ENCODE measurements at regions not wholly inside any gene's neighbourhood (a gene's known extent, or its start where the extent isn't known, plus 50 kb on each side); places are given as distances from the start of the nearest gene placed in this dataset.

DNA sequence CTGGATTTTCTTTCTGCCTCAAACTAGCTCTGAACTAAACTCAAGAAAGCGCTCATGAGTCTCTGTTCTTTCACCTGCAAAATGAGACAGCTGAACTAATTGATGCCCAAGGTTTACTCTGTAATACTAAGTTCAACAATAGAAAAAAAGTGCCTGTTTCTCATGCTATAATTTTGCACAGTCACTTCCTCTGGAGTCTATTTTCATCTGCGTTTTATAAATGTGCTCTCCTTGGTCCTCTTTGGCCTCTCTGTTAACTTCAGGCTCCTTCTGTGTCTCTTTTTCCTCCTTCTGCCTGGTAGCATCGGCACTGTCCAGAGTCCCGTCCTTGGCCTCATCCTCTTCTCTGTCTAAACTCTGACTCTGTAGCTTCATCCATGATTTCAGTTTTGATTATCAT lies 311.9 kb upstream of the TLE4 start:
- H3K27me3 ChIP-seq (replicated peaks; ENCODE audit: control insufficient read depth, insufficient read depth, low read length, poor library complexity, severe bottlenecking), result no peaks in the 10 kb centered on the region
- no peaks in the 10 kb centered on the region for H3K4me1 ChIP-seq (ENCODE audit: control insufficient read depth, insufficient read depth, low read length, poor library complexity, severe bottlenecking)
- no peak for DNase-seq
- H3K4me3 ChIP-seq (ENCODE audit: insufficient read depth, low read depth, low read length, poor library complexity, severe bottlenecking), result no peak overlapping the region
- H3K36me3 ChIP-seq (ENCODE audit: control insufficient read depth, insufficient read depth, low read length), result no peaks in the 10 kb centered on the region
- H3K9me3 ChIP-seq (ENCODE audit: control insufficient read depth, low read length), result no peaks in the 10 kb centered on the region
- no peak overlapping the region for H3K27ac ChIP-seq (ENCODE audit: insufficient read depth, low read length, poor library complexity, severe bottlenecking)

DNA sequence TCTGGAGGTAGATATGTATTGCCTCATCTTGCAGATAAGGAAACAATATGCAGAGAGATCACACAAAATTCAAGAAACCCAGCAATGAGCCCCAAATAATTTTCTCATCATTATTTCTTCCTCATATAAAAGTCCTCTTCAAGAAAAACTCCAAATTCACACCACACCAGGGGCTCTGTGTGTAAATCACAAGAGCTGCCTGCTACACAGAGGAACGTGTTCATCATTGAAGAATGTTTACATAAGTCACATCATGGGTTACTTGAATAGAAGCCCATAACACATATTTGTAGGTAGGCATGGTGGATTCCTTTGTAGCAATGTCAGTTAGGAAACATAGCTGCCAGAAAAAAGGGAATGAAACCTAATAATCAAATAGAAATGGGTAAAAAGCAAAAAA lies 308.1 kb upstream of the TLE4 start:
- Histone ChIP-seq H3K36me3 (ENCODE audit: control insufficient read depth, insufficient read depth, low read length) (no peaks in the 10 kb centered on the region), H3K9me3 (ENCODE audit: control insufficient read depth, low read length) (no peaks in the 10 kb centered on the region), H3K27ac (ENCODE audit: insufficient read depth, low read length, poor library complexity, severe bottlenecking) (no peak overlapping the region), H3K27me3 (replicated peaks; ENCODE audit: control insufficient read depth, insufficient read depth, low read length, poor library complexity, severe bottlenecking) (no peaks in the 10 kb centered on the region), H3K4me1 (ENCODE audit: control insufficient read depth, insufficient read depth, low read length, poor library complexity, severe bottlenecking) (no peaks in the 10 kb centered on the region), H3K4me3 (ENCODE audit: insufficient read depth, low read depth, low read length, poor library complexity, severe bottlenecking) (no peak overlapping the region)
- no peak for DNase-seq

DNA sequence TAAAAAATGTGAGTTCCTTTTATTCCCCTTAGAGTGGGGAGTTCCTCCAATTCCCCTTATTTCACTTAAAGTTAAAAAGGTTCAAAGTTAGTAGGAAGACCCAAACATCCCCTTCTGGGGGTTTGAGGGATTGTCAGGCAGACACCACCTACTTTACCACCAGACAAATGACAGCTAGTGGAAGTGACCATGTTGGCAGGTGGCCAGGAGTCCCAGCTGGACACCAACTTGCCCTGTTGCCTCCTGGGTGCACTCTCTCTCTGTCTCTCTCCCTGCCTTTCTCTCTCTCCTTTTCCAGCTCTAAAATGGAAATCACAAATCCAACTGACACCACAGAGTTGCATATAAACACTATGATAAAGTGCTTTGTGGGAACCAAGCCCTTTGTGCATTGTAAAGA lies 307.7 kb upstream of the TLE4 start:
- Histone ChIP-seq H3K4me1 (ENCODE audit: control insufficient read depth, insufficient read depth, low read length, poor library complexity, severe bottlenecking) (no peaks in the 10 kb centered on the region), H3K36me3 (ENCODE audit: control insufficient read depth, insufficient read depth, low read length) (no peaks in the 10 kb centered on the region), H3K27me3 (replicated peaks; ENCODE audit: control insufficient read depth, insufficient read depth, low read length, poor library complexity, severe bottlenecking) (no peaks in the 10 kb centered on the region), H3K9me3 (ENCODE audit: control insufficient read depth, low read length) (no peaks in the 10 kb centered on the region), H3K27ac (ENCODE audit: insufficient read depth, low read length, poor library complexity, severe bottlenecking) (no peak overlapping the region), H3K4me3 (ENCODE audit: insufficient read depth, low read depth, low read length, poor library complexity, severe bottlenecking) (no peak overlapping the region)
- no peak for DNase-seq

DNA sequence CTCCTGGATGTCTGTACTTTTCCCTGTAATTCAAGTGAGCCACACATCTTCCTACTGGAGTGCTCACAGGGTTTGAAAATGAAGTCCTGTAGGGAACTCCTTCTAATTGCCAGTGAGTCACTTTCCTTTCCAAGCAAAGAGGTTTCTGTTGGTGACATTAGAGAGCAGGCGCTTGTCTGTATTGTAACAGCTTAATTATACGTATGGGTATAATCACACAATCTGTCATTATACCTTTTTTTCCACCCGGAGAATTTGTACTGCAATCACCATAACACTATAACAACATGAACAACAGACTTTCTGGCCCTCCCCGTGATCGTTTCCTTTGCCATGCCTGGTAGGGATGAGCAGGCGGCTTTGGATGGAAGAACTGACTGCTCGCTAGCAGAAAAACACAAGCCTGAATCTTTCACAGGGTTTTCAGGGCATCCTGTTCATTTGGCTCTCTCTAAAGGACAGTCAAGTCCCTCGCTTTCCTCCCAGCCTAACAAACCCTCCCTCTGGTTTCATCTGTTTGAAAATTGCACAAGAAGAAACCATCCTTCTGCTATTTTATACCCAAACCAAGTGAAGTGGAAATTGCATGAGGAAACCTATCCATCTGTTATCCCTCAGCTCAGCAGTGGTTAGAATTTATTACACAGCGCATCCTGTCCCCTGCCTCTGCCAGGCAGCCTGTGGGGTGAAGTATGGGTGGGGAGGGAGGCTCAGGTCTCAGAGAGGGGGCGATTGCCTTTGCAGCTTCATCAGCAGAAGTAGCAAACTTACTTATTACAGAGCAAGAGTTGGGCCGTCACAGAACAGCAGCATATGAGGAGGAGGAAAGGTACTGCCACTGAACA lies 307.0 kb upstream of the TLE4 start:
- no peaks in the 10 kb centered on the region for H3K4me1 ChIP-seq (ENCODE audit: control insufficient read depth, insufficient read depth, low read length, poor library complexity, severe bottlenecking)
- no peak for DNase-seq
- H3K27ac ChIP-seq (ENCODE audit: insufficient read depth, low read length, poor library complexity, severe bottlenecking), result no peak overlapping the region
- no peaks in the 10 kb centered on the region for H3K36me3 ChIP-seq (ENCODE audit: control insufficient read depth, insufficient read depth, low read length)
- H3K9me3 ChIP-seq (ENCODE audit: control insufficient read depth, low read length), result no peaks in the 10 kb centered on the region
- H3K27me3 ChIP-seq (replicated peaks; ENCODE audit: control insufficient read depth, insufficient read depth, low read length, poor library complexity, severe bottlenecking), result no peaks in the 10 kb centered on the region
- no peak overlapping the region for H3K4me3 ChIP-seq (ENCODE audit: insufficient read depth, low read depth, low read length, poor library complexity, severe bottlenecking)

DNA sequence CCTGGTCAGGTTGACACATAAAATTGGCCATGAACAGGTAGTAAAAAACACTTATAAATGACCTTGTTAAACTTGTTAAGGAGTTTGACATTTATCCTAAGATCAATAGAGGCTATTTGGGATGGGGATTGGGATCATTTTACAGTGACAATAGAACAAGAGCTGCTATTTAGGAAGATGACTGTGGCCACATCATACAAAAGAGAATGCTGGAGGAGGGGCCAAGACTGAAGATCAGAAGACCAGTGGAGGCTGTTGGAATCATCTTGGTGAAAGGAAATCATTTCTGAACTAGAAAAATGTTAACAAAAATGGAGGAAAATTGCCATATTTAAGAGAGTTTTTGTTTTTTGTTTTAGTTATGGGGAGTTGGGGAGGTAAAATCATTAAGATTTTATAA lies 304.8 kb upstream of the TLE4 start:
- Histone ChIP-seq H3K4me3 (ENCODE audit: insufficient read depth, low read depth, low read length, poor library complexity, severe bottlenecking) (no peak overlapping the region), H3K36me3 (ENCODE audit: control insufficient read depth, insufficient read depth, low read length) (no peaks in the 10 kb centered on the region), H3K9me3 (ENCODE audit: control insufficient read depth, low read length) (no peaks in the 10 kb centered on the region), H3K4me1 (ENCODE audit: control insufficient read depth, insufficient read depth, low read length, poor library complexity, severe bottlenecking) (no peaks in the 10 kb centered on the region), H3K27ac (ENCODE audit: insufficient read depth, low read length, poor library complexity, severe bottlenecking) (no peak overlapping the region), H3K27me3 (replicated peaks; ENCODE audit: control insufficient read depth, insufficient read depth, low read length, poor library complexity, severe bottlenecking) (no peaks in the 10 kb centered on the region)
- DNase-seq, result no peak

DNA sequence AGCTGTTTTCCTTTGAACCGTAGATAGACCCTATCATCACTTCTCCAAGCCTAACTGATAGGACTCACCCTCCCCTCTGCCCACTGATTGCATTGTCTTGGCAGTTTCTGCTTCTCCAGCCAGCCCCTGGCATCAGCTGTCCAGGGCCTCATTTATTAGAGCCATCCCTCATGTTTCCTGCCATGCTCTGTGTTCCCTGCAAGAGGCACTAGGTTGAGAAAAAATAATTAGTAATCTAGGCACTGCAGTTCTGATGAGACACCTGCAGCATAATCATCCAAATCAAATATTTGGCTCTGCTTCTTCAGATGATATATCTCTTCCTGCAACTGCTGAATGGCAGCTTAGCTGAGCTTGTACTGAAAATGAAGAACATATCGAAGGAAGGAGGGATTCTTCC lies 303.0 kb upstream of the TLE4 start:
- H3K27ac ChIP-seq (ENCODE audit: insufficient read depth, low read length, poor library complexity, severe bottlenecking), result no peak overlapping the region
- no peaks in the 10 kb centered on the region for H3K36me3 ChIP-seq (ENCODE audit: control insufficient read depth, insufficient read depth, low read length)
- H3K4me3 ChIP-seq (ENCODE audit: insufficient read depth, low read depth, low read length, poor library complexity, severe bottlenecking), result no peak overlapping the region
- no peaks in the 10 kb centered on the region for H3K4me1 ChIP-seq (ENCODE audit: control insufficient read depth, insufficient read depth, low read length, poor library complexity, severe bottlenecking)
- H3K9me3 ChIP-seq (ENCODE audit: control insufficient read depth, low read length), result no peaks in the 10 kb centered on the region
- DNase-seq, result no peak
- no peaks in the 10 kb centered on the region for H3K27me3 ChIP-seq (replicated peaks; ENCODE audit: control insufficient read depth, insufficient read depth, low read length, poor library complexity, severe bottlenecking)

DNA sequence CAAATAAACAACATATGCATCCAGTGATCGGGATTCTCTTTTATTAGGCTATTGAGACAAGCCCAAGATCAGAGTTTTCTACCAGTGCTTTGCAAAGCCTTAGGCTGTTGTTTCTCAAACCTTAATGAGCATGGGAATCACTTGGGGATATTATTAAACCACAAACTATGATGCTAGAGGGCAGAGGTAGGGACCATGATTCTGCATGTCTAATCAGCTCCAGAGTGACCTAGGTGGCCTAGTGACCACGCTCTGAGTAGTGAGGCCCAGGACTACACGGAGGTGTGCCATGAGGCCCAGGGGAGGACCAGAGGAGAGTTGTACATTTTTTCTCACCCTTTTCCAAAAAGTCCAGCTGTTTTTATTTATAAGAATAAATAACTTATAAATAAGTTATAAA lies 298.5 kb upstream of the TLE4 start:
- no peak overlapping the region for H3K4me3 ChIP-seq (ENCODE audit: insufficient read depth, low read depth, low read length, poor library complexity, severe bottlenecking)
- no peaks in the 10 kb centered on the region for H3K9me3 ChIP-seq (ENCODE audit: control insufficient read depth, low read length)
- H3K4me1 ChIP-seq (ENCODE audit: control insufficient read depth, insufficient read depth, low read length, poor library complexity, severe bottlenecking), result no peaks in the 10 kb centered on the region
- H3K36me3 ChIP-seq (ENCODE audit: control insufficient read depth, insufficient read depth, low read length), result no peaks in the 10 kb centered on the region
- DNase-seq, result no peak
- H3K27ac ChIP-seq (ENCODE audit: insufficient read depth, low read length, poor library complexity, severe bottlenecking), result no peak overlapping the region
- H3K27me3 ChIP-seq (replicated peaks; ENCODE audit: control insufficient read depth, insufficient read depth, low read length, poor library complexity, severe bottlenecking), result no peaks in the 10 kb centered on the region

DNA sequence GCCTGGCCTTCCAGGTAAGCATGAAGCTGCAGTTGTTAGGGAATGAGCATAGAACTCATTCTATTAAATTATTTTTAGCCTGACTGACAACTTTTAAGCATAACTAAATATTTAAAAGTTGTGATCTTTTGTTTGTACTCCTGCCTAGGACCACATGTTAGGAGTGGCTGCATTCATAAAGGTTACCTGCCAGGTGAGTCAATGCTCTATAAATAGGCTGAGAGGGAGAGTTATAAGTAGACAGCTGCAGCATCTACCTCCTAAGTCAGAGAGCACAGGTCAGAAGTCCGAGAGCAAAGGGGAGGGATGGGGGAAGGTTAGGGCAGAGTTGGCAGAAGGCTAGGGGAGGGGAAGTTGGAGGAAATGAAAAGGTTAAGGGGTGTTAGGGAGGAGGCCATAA lies 292.4 kb upstream of the TLE4 start:
- Histone ChIP-seq H3K4me3 (ENCODE audit: insufficient read depth, low read depth, low read length, poor library complexity, severe bottlenecking) (no peak overlapping the region), H3K9me3 (ENCODE audit: control insufficient read depth, low read length) (no peaks in the 10 kb centered on the region), H3K27me3 (replicated peaks; ENCODE audit: control insufficient read depth, insufficient read depth, low read length, poor library complexity, severe bottlenecking) (no peaks in the 10 kb centered on the region), H3K4me1 (ENCODE audit: control insufficient read depth, insufficient read depth, low read length, poor library complexity, severe bottlenecking) (no peaks in the 10 kb centered on the region), H3K27ac (ENCODE audit: insufficient read depth, low read length, poor library complexity, severe bottlenecking) (no peak overlapping the region), H3K36me3 (ENCODE audit: control insufficient read depth, insufficient read depth, low read length) (no peaks in the 10 kb centered on the region)
- DNase-seq, result no peak

DNA sequence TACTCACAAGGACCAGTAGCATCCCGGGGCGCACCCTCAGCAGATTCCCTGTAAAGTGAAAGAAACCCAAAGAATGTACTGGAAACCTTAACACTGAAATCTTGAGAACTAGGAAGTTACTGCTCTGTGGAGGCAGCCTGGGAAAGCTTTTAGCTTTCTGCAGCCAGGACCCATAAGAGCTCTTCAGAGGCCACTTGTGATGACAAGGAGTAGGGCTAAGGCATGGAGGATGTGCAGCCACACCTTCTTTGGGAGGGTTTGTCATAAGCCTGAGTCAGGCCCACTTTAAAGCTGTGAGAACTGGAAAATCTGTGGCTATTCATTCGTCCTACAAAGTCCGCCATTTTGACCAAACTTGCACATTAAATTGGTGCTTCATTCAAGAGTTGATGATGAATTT lies 291.1 kb upstream of the TLE4 start:
- no peaks in the 10 kb centered on the region for H3K9me3 ChIP-seq (ENCODE audit: control insufficient read depth, low read length)
- no peaks in the 10 kb centered on the region for H3K27me3 ChIP-seq (replicated peaks; ENCODE audit: control insufficient read depth, insufficient read depth, low read length, poor library complexity, severe bottlenecking)
- no peak overlapping the region for H3K4me3 ChIP-seq (ENCODE audit: insufficient read depth, low read depth, low read length, poor library complexity, severe bottlenecking)

DNA sequence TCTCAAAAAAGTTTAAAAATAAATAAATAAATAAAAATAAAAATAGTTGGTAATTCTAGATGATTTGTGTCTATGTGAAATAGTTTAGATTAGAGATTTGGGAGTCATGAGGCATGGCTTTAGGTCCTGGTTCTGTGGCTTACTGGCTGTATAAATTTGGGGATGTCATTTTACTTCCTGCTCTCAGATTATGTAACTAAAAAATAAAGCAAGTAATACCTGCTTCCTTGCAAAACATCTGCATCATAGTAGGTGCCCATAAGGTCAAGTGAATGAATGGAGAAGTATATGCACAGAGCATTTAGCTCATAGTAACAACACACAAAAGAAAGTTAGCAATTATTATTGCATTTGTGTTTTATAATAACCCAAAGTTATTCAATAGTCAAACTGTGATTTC lies 287.7 kb upstream of the TLE4 start:
- no peaks in the 10 kb centered on the region for H3K36me3 ChIP-seq (ENCODE audit: control insufficient read depth, insufficient read depth, low read length)
- no peak overlapping the region for H3K4me3 ChIP-seq (ENCODE audit: insufficient read depth, low read depth, low read length, poor library complexity, severe bottlenecking)
- H3K27ac ChIP-seq (ENCODE audit: insufficient read depth, low read length, poor library complexity, severe bottlenecking), result no peak overlapping the region
- DNase-seq, result no peak
- no peaks in the 10 kb centered on the region for H3K9me3 ChIP-seq (ENCODE audit: control insufficient read depth, low read length)
- H3K27me3 ChIP-seq (replicated peaks; ENCODE audit: control insufficient read depth, insufficient read depth, low read length, poor library complexity, severe bottlenecking), result no peaks in the 10 kb centered on the region
- H3K4me1 ChIP-seq (ENCODE audit: control insufficient read depth, insufficient read depth, low read length, poor library complexity, severe bottlenecking), result no peaks in the 10 kb centered on the region

More for the DNA sequence above, 291.1 kb upstream of the TLE4 start:
- H3K36me3 ChIP-seq (ENCODE audit: control insufficient read depth, insufficient read depth, low read length), result no peaks in the 10 kb centered on the region
- DNase-seq, result no peak
- H3K27ac ChIP-seq (ENCODE audit: insufficient read depth, low read length, poor library complexity, severe bottlenecking), result no peak overlapping the region
- H3K4me1 ChIP-seq (ENCODE audit: control insufficient read depth, insufficient read depth, low read length, poor library complexity, severe bottlenecking), result no peaks in the 10 kb centered on the region
